ENCODE measurements at regions not wholly inside any gene's neighbourhood (a gene's known extent, or its start where the extent isn't known, plus 50 kb on each side); places are given as distances from the start of the nearest gene placed in this dataset.

DNA sequence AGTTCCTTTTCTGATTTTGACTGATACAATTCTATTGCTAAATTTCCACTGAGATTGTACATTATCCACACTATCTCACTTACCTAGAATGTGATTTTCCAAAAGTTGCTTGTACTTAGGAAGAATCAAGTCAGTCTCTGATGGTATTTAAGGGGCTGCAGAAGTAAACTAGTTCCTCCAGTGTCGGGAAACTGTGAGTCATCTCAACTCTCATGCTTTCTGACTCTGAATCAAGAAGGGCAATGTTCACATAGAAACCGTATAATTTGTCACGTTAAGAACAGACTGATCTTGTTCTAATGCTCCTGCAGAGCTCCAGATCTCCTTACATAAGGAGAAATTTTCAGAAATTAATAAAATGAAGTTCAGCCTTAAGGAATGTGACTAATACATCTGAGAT, 369.3 kb downstream of the KLF5 start:
- H3K9me3 ChIP-seq = no peaks in the 10 kb centered on the region
- WGBS, 2 donors = 52 to 59% methylated on average over 3 of the region's 3 CpGs
- H3K4me1 ChIP-seq = no peaks in the 10 kb centered on the region
- no peaks in the 10 kb centered on the region for H3K36me3 ChIP-seq (replicated peaks in 1 of 2; ENCODE audit: insufficient read depth in 1 of 2, low read depth in 2 of 2)
- TF ChIP-seq POLR2A (IDR thresholded peaks at IDR 0.05) = no peak
- TF ChIP-seq, protein P1, sequence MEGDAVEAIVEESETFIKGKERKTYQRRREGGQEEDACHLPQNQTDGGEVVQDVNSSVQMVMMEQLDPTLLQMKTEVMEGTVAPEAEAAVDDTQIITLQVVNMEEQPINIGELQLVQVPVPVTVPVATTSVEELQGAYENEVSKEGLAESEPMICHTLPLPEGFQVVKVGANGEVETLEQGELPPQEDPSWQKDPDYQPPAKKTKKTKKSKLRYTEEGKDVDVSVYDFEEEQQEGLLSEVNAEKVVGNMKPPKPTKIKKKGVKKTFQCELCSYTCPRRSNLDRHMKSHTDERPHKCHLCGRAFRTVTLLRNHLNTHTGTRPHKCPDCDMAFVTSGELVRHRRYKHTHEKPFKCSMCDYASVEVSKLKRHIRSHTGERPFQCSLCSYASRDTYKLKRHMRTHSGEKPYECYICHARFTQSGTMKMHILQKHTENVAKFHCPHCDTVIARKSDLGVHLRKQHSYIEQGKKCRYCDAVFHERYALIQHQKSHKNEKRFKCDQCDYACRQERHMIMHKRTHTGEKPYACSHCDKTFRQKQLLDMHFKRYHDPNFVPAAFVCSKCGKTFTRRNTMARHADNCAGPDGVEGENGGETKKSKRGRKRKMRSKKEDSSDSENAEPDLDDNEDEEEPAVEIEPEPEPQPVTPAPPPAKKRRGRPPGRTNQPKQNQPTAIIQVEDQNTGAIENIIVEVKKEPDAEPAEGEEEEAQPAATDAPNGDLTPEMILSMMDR (IDR thresholded peaks at IDR 0.05) = no peak
- no peak overlapping the region for H3K4me3 ChIP-seq
- H3K27ac ChIP-seq = no peak overlapping the region
- ATAC-seq = no peak
- H3K27me3 ChIP-seq = no peaks in the 10 kb centered on the region
- intact Hi-C loops (cut with DNase I) = no loop called here
- no peak for DNase-seq

- no peak for ATAC-seq
Observed at GRCh38 chr13:73422973-73423372, 364.2 kb downstream of the KLF5 start.

GRCh38 chr13:73421310-73421912, 362.6 kb downstream of the KLF5 start:
- Histone ChIP-seq H3K4me3 (no peak overlapping the region), H3K36me3 (replicated peaks in 1 of 2; ENCODE audit: insufficient read depth in 1 of 2, low read depth in 2 of 2) (no peaks in the 10 kb centered on the region), H3K27me3 (no peaks in the 10 kb centered on the region), H3K9me3 (no peaks in the 10 kb centered on the region), H3K4me1 (no peaks in the 10 kb centered on the region), H3K27ac (peak overlapping the region in 1 of 4 donors; percentile 34)
- intact Hi-C loops (cut with DNase I) = no loop called here
- peak; percentile 87 for ATAC-seq
- WGBS, 2 donors = 51 to 61% methylated on average over 7 of the region's 7 CpGs
- peak; percentile 50 to 90 (median 70) for DNase-seq
- TF ChIP-seq, protein P1 (IDR thresholded peaks at IDR 0.05) = no peak
- TF ChIP-seq POLR2A (IDR thresholded peaks at IDR 0.05) = no peak

More at GRCh38 chr13:73422973-73423372, 364.2 kb downstream of the KLF5 start:
- H3K27me3 ChIP-seq = no peaks in the 10 kb centered on the region
- H3K4me1 ChIP-seq = no peaks in the 10 kb centered on the region
- intact Hi-C loops (cut with DNase I) = no loop called here
- no peak overlapping the region for H3K4me3 ChIP-seq
- TF ChIP-seq, protein P1 (IDR thresholded peaks at IDR 0.05) = no peak
- TF ChIP-seq POLR2A (IDR thresholded peaks at IDR 0.05) = no peak
- DNase-seq = no peak
- WGBS, 2 donors = 97 to 98% methylated on average over 2 of the region's 2 CpGs
- no peaks in the 10 kb centered on the region for H3K36me3 ChIP-seq (replicated peaks in 1 of 2; ENCODE audit: insufficient read depth in 1 of 2, low read depth in 2 of 2)
- no peaks in the 10 kb centered on the region for H3K9me3 ChIP-seq
- H3K27ac ChIP-seq = no peak overlapping the region

- 77 to 86% methylated on average over 1 of the region's 1 CpG for WGBS, 2 donors
- Histone ChIP-seq H3K9me3 (no peaks in the 10 kb centered on the region), H3K4me3 (no peak overlapping the region), H3K36me3 (replicated peaks in 1 of 2; ENCODE audit: insufficient read depth in 1 of 2, low read depth in 2 of 2) (no peaks in the 10 kb centered on the region), H3K27ac (no peak overlapping the region), H3K4me1 (no peaks in the 10 kb centered on the region), H3K27me3 (no peaks in the 10 kb centered on the region)
- DNase-seq = no peak
- TF ChIP-seq, protein P1 (IDR thresholded peaks at IDR 0.05) = no peak
- TF ChIP-seq POLR2A (IDR thresholded peaks at IDR 0.05) = no peak
- intact Hi-C loops (cut with DNase I) = no loop called here
- no peak for ATAC-seq
Observed at GRCh38 chr13:73419186-73419585, 360.4 kb downstream of the KLF5 start.

DNA sequence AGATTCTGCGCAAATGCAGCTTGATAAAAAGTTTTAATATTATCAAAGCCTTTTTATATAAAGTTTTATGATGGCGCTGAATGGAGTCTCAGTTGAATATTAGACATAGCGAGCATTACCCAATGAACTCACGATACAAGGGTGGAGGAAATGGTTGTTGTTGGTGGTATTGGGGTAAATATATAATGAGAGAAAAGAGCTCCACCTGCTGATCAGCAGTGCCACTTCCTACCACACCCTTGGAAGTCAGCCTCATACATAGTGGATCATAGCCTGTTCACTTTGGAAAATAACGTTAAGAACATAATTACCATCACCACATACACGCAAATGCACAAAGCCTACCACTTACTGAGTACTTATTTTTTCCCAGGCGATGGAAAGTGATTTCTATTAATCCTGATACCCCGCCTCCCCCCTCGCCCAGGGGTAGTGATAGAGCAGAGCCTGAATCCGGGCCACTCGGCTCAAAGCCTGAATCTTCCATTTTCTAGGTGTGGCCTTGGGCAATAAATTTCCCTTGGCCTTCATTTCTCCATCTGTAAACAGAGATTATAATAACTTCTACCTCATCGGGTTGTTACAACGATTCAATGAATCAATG, 358.3 kb downstream of the KLF5 start:
- ATAC-seq (peak; percentile 89), DNase-seq (peak; percentile 43 to 62 (median 52))
- 58 to 66% methylated on average over 13 of the region's 13 CpGs for WGBS, 2 donors
- no peaks in the 10 kb centered on the region for H3K36me3 ChIP-seq (replicated peaks in 1 of 2; ENCODE audit: insufficient read depth in 1 of 2, low read depth in 2 of 2)
- H3K4me3 ChIP-seq = no peak overlapping the region
- TF ChIP-seq, protein P1 (IDR thresholded peaks at IDR 0.05) = peak; percentile 36 to 76 (median 62)
- no peak for TF ChIP-seq POLR2A (IDR thresholded peaks at IDR 0.05)
- intact Hi-C loops (cut with DNase I) = no loop called here
- H3K9me3 ChIP-seq = no peaks in the 10 kb centered on the region
- no peak overlapping the region for H3K27ac ChIP-seq
- no peaks in the 10 kb centered on the region for H3K27me3 ChIP-seq
- H3K4me1 ChIP-seq = no peaks in the 10 kb centered on the region

All from body of pancreas (tissue), 4 donors.